ENCODE measurements at regions not wholly inside any gene's neighbourhood (a gene's known extent, or its start where the extent isn't known, plus 50 kb on each side); places are given as distances from the start of the nearest gene placed in this dataset.

- TF ChIP-seq, protein P1, sequence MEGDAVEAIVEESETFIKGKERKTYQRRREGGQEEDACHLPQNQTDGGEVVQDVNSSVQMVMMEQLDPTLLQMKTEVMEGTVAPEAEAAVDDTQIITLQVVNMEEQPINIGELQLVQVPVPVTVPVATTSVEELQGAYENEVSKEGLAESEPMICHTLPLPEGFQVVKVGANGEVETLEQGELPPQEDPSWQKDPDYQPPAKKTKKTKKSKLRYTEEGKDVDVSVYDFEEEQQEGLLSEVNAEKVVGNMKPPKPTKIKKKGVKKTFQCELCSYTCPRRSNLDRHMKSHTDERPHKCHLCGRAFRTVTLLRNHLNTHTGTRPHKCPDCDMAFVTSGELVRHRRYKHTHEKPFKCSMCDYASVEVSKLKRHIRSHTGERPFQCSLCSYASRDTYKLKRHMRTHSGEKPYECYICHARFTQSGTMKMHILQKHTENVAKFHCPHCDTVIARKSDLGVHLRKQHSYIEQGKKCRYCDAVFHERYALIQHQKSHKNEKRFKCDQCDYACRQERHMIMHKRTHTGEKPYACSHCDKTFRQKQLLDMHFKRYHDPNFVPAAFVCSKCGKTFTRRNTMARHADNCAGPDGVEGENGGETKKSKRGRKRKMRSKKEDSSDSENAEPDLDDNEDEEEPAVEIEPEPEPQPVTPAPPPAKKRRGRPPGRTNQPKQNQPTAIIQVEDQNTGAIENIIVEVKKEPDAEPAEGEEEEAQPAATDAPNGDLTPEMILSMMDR (IDR thresholded peaks at IDR 0.05; ENCODE audit: poor library complexity, severe bottlenecking) = no peak
- no peak for TF ChIP-seq REST (IDR thresholded peaks at IDR 0.05; ENCODE audit: borderline replicate concordance)
- no peak for TF ChIP-seq POLR2AphosphoS5 (IDR thresholded peaks at IDR 0.05)
- no peak for TF ChIP-seq EP300 (conservative IDR thresholded peaks at IDR 0.05; ENCODE audit: poor library complexity, severe bottlenecking)
- TF ChIP-seq SMC3 (conservative IDR thresholded peaks at IDR 0.05; ENCODE audit: poor library complexity) = no peak
Observed at GRCh38 chr2:30358842-30359241, 88.2 kb upstream of the LCLAT1 start.
